Activated naive CD4-positive, alpha-beta T cell treated with anti-CD3 and anti-CD28 coated beads for 36 hours (primary cell): ENCODE measurements at regions not wholly inside any gene's neighbourhood (a gene's known extent, or its start where the extent isn't known, plus 50 kb on each side); places are given as distances from the start of the nearest gene placed in this dataset.
A peak's percentile ranks its signal among the peaks of the same experiment; 100 is the strongest.
"Not testable (repeated sequence)": the region's sequence is repeated elsewhere in the genome, so short reads cannot be mapped to it uniquely, and the experiment has no call there.

ENCODE experiments used
- CTCF ChIA-PET: fragments of 350-600 bp; sonication (Branson Sonifier 250); formaldehyde crosslinking; loops from one replicate; lab custom pipeline; 2021; ENCODE audit warnings: antibody characterized with exemption; lab: Charles Lee
- DNase-seq: peaks from one replicate; pipeline ENCODE4 v3.0.0-alpha.2; 2020
- H3K27ac Mint-ChIP-seq: one replicate; pipeline ENCODE4 v1.8.0; 2021; ENCODE audit warnings: mild to moderate bottlenecking, mixed read lengths
- H3K27me3 Mint-ChIP-seq: one replicate; pipeline ENCODE4 v1.8.0; 2021; ENCODE audit warnings: low read depth, mixed read lengths
- H3K36me3 Mint-ChIP-seq: one replicate; pipeline ENCODE4 v1.8.0; 2021; ENCODE audit warnings: low read depth, mixed read lengths
- H3K4me1 Mint-ChIP-seq: one replicate; pipeline ENCODE4 v1.8.0; 2021; ENCODE audit warnings: low read depth, mixed read lengths
- H3K4me3 Mint-ChIP-seq: one replicate; pipeline ENCODE4 v1.8.0; 2021; ENCODE audit warnings: mild to moderate bottlenecking, moderate library complexity, mixed read lengths
- H3K9me3 Mint-ChIP-seq: one replicate; pipeline ENCODE4 v1.8.0; 2021; ENCODE audit warnings: mixed read lengths
- intact Hi-C: fragments of 100-400 bp; cut with micrococcal nuclease; formaldehyde crosslinking; loops from one replicate; pipeline ENCODE4 v1.15.1; 2023

DNA sequence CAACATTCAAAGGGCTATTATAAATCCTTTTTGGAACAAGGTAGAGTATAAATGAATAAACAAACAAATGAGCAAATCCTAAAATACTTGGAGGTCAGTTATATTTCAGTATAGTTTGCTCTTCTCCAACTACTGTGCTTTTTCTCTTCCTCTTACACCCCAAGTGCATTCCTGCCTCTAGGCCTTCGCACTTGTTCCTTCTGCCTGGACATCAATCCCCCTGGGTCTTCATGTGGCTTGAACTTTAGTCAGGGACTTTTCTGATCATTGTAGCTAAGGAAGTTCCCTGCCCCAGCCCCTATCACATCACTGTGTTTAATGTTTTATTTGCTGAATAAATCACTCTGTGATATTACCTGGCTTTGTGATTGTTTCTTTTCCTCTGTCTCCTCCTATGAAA is 418.2 kb upstream of the HNRNPA3 start:
- Mint-ChIP-seq H3K9me3 (no peaks in the 10 kb centered on the region), H3K4me3 (no peak overlapping the region), H3K27ac (no peak overlapping the region), H3K4me1 (no peaks in the 10 kb centered on the region), H3K36me3 (no peaks in the 10 kb centered on the region), H3K27me3 (peaks cover 9% of the 10 kb centered on the region)
- CTCF ChIA-PET: no interaction called here
- no peak for DNase-seq
- intact Hi-C loops: no loop called here

GRCh38 chr2:176795823-176796222 is 416.8 kb upstream of the HNRNPA3 start:
- Mint-ChIP-seq H3K9me3 (no peaks in the 10 kb centered on the region), H3K4me3 (no peak overlapping the region)
- CTCF ChIA-PET: no interaction called here

GRCh38 chr2:176796677-176797076 is 415.9 kb upstream of the HNRNPA3 start:
- H3K27ac Mint-ChIP-seq, H3K9me3 Mint-ChIP-seq, H3K4me1 Mint-ChIP-seq, intact Hi-C loops, H3K27me3 Mint-ChIP-seq, DNase-seq, H3K36me3 Mint-ChIP-seq, H3K4me3 Mint-ChIP-seq, CTCF ChIA-PET: not testable (repeated sequence)

More at GRCh38 chr2:176795823-176796222, 416.8 kb upstream of the HNRNPA3 start:
- H3K27me3 Mint-ChIP-seq: peaks cover 9% of the 10 kb centered on the region
- H3K27ac Mint-ChIP-seq: no peak overlapping the region
- intact Hi-C loops: no loop called here
- no peak for DNase-seq
- no peaks in the 10 kb centered on the region for H3K4me1 Mint-ChIP-seq
- no peaks in the 10 kb centered on the region for H3K36me3 Mint-ChIP-seq

DNA sequence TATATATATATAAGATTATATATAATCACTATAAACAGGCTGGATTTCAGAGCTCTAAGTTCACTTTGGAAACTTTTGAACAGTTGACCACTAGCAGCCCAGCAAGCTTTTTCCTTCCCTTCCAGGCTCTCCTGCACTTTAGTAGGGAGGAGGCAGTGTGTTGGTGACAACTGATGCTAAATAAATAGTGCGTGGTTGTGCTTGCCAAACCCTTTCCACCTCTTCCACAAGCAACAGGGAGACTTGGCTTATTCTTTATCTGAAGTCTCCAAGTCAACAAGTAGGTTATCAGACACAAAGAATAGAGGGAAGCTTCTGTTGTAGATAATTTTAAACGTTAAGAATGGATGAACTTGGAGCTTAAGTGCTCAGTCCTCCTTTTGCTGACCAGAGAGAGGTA is 408.2 kb upstream of the HNRNPA3 start:
- no peak overlapping the region for H3K27ac Mint-ChIP-seq
- no peak overlapping the region for H3K4me3 Mint-ChIP-seq
- no peaks in the 10 kb centered on the region for H3K36me3 Mint-ChIP-seq
- H3K4me1 Mint-ChIP-seq: no peaks in the 10 kb centered on the region
- intact Hi-C loops: no loop called here
- no peaks in the 10 kb centered on the region for H3K27me3 Mint-ChIP-seq
- DNase-seq: no peak
- CTCF ChIA-PET: interaction anchor here (0.6 to 3.0 kb wide), 2 partner anchors 9 to 189 kb away, joined by 3 to 13 read pairs; no protein-coding TSS in a partner anchor
- no peaks in the 10 kb centered on the region for H3K9me3 Mint-ChIP-seq

- DNase-seq: no peak
- Mint-ChIP-seq H3K27me3 (no peaks in the 10 kb centered on the region), H3K36me3 (no peaks in the 10 kb centered on the region), H3K27ac (no peak overlapping the region), H3K4me3 (no peak overlapping the region), H3K4me1 (no peaks in the 10 kb centered on the region), H3K9me3 (no peaks in the 10 kb centered on the region)
- intact Hi-C loops: no loop called here
- CTCF ChIA-PET: interaction anchor here (0.5 to 3.0 kb wide), 2 partner anchors 9 to 352 kb away, joined by 3 to 13 read pairs; no protein-coding TSS in a partner anchor
These were observed 407.2 kb upstream of the HNRNPA3 start for GRCh38 chr2:176805345-176805744.

GRCh38 chr2:176812246-176812775 is 400.3 kb upstream of the HNRNPA3 start:
- H3K27ac Mint-ChIP-seq: no peak overlapping the region
- DNase-seq: no peak
- H3K9me3 Mint-ChIP-seq: no peaks in the 10 kb centered on the region
- intact Hi-C loops: loop anchor here (5.0 to 10.0 kb wide), 2 partner anchors 355 to 538 kb away; no protein-coding TSS in a partner anchor
- H3K4me1 Mint-ChIP-seq: peaks cover 12% of the 10 kb centered on the region
- H3K27me3 Mint-ChIP-seq: no peaks in the 10 kb centered on the region
- H3K36me3 Mint-ChIP-seq: no peaks in the 10 kb centered on the region
- no peak overlapping the region for H3K4me3 Mint-ChIP-seq
- CTCF ChIA-PET: interaction anchor here (1.2 to 1.4 kb wide), 2 partner anchors 158 to 160 kb away, joined by 5 to 7 read pairs; no protein-coding TSS in a partner anchor

DNA sequence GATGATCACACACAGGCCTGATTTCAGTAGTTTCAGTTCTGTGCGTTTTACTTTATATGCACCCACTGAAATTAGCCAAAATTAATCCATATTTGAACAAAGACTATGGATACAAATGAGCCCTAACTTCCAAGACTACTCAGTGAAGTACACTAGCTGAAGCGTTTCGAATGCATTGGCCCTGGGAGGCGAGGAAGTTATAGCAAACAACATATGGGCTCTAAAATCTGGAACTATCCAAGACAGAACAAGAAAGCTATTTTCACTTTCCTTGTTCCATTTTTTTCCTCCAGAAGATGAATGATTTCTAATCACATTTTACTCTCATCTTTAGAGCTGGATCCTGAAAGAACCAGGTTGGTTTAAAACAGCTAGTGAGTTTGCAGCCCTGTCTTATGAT is 399.4 kb upstream of the HNRNPA3 start:
- Mint-ChIP-seq H3K27me3 (no peaks in the 10 kb centered on the region), H3K4me1 (peaks cover 12% of the 10 kb centered on the region), H3K36me3 (no peaks in the 10 kb centered on the region), H3K27ac (no peak overlapping the region), H3K9me3 (no peaks in the 10 kb centered on the region), H3K4me3 (no peak overlapping the region)
- CTCF ChIA-PET: interaction anchor here (1.4 to 2.3 kb wide), 7 partner anchors 8 to 358 kb away, joined by 3 to 20 read pairs (median 7); no protein-coding TSS in a partner anchor
- DNase-seq: no peak
- intact Hi-C loops: loop anchor here (5.0 to 10.0 kb wide), 2 partner anchors 356 to 538 kb away; no protein-coding TSS in a partner anchor

- peaks cover 12% of the 10 kb centered on the region for H3K4me1 Mint-ChIP-seq
- H3K4me3 Mint-ChIP-seq: no peak overlapping the region
- H3K9me3 Mint-ChIP-seq: no peaks in the 10 kb centered on the region
- no peak for DNase-seq
- H3K36me3 Mint-ChIP-seq: no peaks in the 10 kb centered on the region
- intact Hi-C loops: loop anchor here (1.0 to 10.0 kb wide), 5 partner anchors 161 to 683 kb away; no protein-coding TSS in a partner anchor
- H3K27ac Mint-ChIP-seq: no peak overlapping the region
- H3K27me3 Mint-ChIP-seq: no peaks in the 10 kb centered on the region
- CTCF ChIA-PET: interaction anchor here (0.7 to 2.3 kb wide), 12 partner anchors 8 to 1072 kb away, joined by 3 to 20 read pairs (median 4); no protein-coding TSS in a partner anchor
These were observed 399.0 kb upstream of the HNRNPA3 start for GRCh38 chr2:176813621-176814049.

DNA sequence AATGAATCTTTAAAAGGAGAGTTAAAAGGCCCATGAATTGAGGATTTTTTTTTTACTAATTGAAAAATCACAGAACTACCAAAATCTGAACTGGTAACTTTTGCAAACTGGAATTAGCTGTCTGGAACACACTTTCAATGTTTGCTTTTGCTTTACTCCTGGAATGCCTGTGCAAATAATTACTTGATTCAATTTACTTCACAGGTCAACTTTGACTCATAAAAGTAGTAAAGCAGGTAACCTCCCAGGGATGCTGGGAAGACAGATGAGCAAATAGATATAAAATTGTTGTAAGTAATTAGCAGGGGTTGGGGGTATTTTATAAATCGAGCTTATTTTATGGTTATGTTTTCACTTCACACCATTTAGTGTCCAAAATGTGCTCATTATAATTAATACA is 398.3 kb upstream of the HNRNPA3 start:
- H3K27me3 Mint-ChIP-seq: no peaks in the 10 kb centered on the region
- CTCF ChIA-PET: interaction anchor here (0.7 to 2.4 kb wide), 17 partner anchors 9 to 1071 kb away, joined by 3 to 20 read pairs (median 4); no protein-coding TSS in a partner anchor
- H3K27ac Mint-ChIP-seq: no peak overlapping the region
- intact Hi-C loops: loop anchor here (1.0 to 10.0 kb wide), 5 partner anchors 162 to 683 kb away; no protein-coding TSS in a partner anchor
- no peaks in the 10 kb centered on the region for H3K9me3 Mint-ChIP-seq
- peaks cover 12% of the 10 kb centered on the region for H3K4me1 Mint-ChIP-seq
- DNase-seq: no peak
- H3K36me3 Mint-ChIP-seq: no peaks in the 10 kb centered on the region
- H3K4me3 Mint-ChIP-seq: no peak overlapping the region

- H3K9me3 Mint-ChIP-seq: no peaks in the 10 kb centered on the region
- CTCF ChIA-PET: interaction anchor here (0.7 to 2.4 kb wide), 13 partner anchors 8 to 688 kb away, joined by 3 to 20 read pairs (median 4); no protein-coding TSS in a partner anchor
- H3K27ac Mint-ChIP-seq: no peak overlapping the region
- H3K4me3 Mint-ChIP-seq: no peak overlapping the region
- H3K36me3 Mint-ChIP-seq: no peaks in the 10 kb centered on the region
- peaks cover 12% of the 10 kb centered on the region for H3K4me1 Mint-ChIP-seq
- no peaks in the 10 kb centered on the region for H3K27me3 Mint-ChIP-seq
- intact Hi-C loops: loop anchor here (1.0 to 10.0 kb wide), 6 partner anchors 163 to 684 kb away; no protein-coding TSS in a partner anchor
- peak; percentile 19 for DNase-seq
These were observed 397.7 kb upstream of the HNRNPA3 start for GRCh38 chr2:176814740-176815367.

DNA sequence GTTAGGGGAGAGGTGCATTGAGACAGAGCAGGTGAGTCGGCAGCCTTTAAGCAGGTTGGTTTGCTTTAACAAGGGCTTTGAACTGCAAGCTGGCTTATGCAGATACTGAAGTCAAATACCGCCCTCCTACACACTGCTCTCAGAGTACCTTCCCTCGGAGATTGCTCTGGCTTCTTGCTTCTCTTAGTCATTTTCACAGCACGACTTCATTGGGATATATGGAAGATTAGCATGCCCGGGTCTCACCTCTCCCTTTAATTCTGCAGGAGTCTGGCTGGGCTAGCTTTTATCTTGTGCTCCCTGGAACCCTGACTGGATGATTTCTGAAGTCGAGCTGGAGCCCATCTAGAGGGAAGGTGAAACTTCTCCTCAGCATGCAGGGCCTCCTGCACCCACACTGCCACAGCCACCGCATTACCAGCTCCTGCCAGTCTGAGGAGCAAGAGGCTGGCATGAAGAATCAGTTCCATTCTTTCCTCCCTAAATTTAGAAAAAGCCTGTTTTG is 395.5 kb upstream of the HNRNPA3 start:
- Mint-ChIP-seq H3K4me3 (no peak overlapping the region), H3K27ac (no peak overlapping the region), H3K36me3 (no peaks in the 10 kb centered on the region), H3K27me3 (no peaks in the 10 kb centered on the region), H3K9me3 (no peaks in the 10 kb centered on the region), H3K4me1 (peaks cover 12% of the 10 kb centered on the region)
- peak; percentile 53 for DNase-seq
- intact Hi-C loops: loop anchor here (1.0 to 10.0 kb wide), 5 partner anchors 9 to 542 kb away; no protein-coding TSS in a partner anchor
- CTCF ChIA-PET: interaction anchor here (0.6 to 2.0 kb wide), 6 partner anchors 23 to 689 kb away, joined by 3 to 20 read pairs (median 4); no protein-coding TSS in a partner anchor

GRCh38 chr2:176818076-176818475 is 394.5 kb upstream of the HNRNPA3 start:
- H3K4me3 Mint-ChIP-seq: no peak overlapping the region
- intact Hi-C loops: loop anchor here (5.0 to 10.0 kb wide), 2 partner anchors 266 to 543 kb away; no protein-coding TSS in a partner anchor
- H3K36me3 Mint-ChIP-seq: no peaks in the 10 kb centered on the region
- CTCF ChIA-PET: interaction anchor here (0.6 to 2.0 kb wide), 3 partner anchors 10 to 330 kb away, joined by 3 to 20 read pairs (median 4); no protein-coding TSS in a partner anchor
- peaks cover 12% of the 10 kb centered on the region for H3K4me1 Mint-ChIP-seq
- no peak overlapping the region for H3K27ac Mint-ChIP-seq
- DNase-seq: no peak
- H3K9me3 Mint-ChIP-seq: no peaks in the 10 kb centered on the region
- no peaks in the 10 kb centered on the region for H3K27me3 Mint-ChIP-seq
